HG03280 (cell line): ENCODE measurements at regions not wholly inside any gene's neighbourhood (a gene's known extent, or its start where the extent isn't known, plus 50 kb on each side); places are given as distances from the start of the nearest gene placed in this dataset.
"Not testable (repeated sequence)": the region's sequence is repeated elsewhere in the genome, so short reads cannot be mapped to it uniquely, and the experiment has no call there.

ENCODE experiments used
- ATAC-seq: cut with Tn5 transposase; IDR thresholded peaks from one replicate; pipeline ENCODE4 v1.9.1; 2021; ENCODE audit warnings: mild to moderate bottlenecking, moderate library complexity; ENCODE audit not compliant: unreplicated experiment

DNA sequence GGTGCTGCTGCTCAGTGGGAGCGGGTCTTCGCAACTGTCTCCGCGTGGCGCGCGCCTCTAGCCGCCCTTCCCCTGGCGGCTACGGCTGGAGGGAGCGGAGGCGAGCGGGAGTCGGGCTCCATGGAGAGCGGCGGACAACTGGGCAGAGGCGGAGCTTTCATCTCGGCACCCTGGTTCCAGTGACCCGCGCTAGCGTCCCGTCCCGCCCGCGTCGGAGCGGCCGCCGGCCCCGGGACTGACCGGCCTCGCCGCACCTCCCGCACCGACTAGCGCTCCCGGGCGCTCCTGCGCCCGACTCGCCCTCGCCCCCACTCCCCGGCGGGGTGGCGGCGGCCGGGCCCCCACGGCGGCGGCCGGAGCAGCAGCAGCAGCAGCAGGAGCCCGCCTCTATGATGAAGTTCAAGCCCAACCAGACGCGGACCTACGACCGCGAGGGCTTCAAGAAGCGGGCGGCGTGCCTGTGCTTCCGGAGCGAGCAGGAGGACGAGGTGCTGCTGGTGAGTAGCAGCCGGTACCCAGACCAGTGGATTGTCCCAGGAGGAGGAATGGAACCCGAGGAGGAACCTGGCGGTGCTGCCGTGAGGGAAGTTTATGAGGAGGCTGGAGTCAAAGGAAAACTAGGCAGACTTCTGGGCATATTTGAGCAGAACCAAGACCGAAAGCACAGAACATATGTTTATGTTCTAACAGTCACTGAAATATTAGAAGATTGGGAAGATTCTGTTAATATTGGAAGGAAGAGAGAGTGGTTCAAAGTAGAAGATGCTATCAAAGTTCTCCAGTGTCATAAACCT, 69.2 kb upstream of the NOTCH2NLA start:
- peak; percentile 56 for ATAC-seq

- ATAC-seq, result not testable (repeated sequence)
Measured at GRCh38 chr1:146292940-146293936, 64.4 kb upstream of the NOTCH2NLA start.

DNA sequence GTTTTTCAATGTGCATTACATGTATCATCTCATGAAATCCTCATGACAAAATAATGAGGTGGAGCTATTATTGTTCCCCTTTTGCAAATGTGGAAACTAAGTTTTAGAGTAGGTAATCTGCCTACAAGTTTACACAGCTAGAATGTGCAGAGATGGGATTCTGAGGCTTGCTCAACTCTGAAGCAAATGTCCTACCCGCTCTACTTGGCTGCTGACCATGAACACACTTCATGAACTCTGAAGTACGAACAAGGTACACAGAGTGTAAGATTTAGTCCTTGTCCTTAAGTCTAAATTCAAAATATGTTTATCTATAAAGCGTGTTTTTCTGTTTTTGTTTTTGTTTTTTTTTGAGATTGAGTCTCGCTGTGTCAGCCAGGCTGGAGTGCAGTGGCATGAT, 63.6 kb upstream of the NOTCH2NLA start:
- ATAC-seq, result not testable (repeated sequence)

GRCh38 chr1:146287881-146288280, 59.1 kb upstream of the NOTCH2NLA start:
- ATAC-seq, result not testable (repeated sequence)

GRCh38 chr1:146284760-146285159, 55.9 kb upstream of the NOTCH2NLA start:
- not testable (repeated sequence) for ATAC-seq

- ATAC-seq, result peak; percentile 49
Measured at GRCh38 chr1:146283527-146283880, 54.7 kb upstream of the NOTCH2NLA start.

DNA sequence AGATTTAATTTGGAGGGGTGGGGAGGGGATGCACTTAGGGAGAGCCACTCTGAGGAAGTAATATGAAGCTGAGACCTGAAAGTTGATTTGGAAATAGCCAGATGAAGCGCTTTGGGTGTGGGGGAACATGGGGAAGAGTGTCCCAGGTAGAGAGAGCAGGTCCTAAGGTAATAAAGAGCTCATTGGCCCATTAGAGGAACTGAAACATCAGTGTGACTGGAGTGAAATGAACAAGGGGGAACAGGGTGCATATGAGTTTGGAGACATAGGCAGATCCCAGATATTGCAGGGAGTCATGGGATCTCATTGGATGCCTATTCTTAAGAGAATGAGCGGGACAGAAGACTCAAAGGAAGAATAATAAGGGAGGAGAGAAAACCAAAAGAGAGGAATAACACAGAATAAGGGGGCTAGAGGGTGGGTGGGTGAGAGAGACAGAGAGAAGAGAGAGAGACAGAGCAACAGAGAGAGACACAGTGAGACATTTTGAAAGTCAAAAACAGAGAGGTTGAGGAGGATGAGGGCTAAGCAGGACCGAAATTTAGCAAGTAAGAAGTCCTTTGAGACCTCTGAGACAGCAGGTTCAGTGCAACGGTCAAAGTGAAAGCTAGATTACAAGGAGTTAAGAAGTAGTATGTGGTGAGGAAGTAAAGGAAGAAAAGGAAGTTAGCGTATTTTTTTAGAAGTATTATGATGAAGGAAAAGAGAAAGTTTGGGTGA, 54.1 kb upstream of the NOTCH2NLA start:
- peak; percentile 70 for ATAC-seq

GRCh38 chr1:146281522-146281921, 52.7 kb upstream of the NOTCH2NLA start:
- not testable (repeated sequence) for ATAC-seq

DNA sequence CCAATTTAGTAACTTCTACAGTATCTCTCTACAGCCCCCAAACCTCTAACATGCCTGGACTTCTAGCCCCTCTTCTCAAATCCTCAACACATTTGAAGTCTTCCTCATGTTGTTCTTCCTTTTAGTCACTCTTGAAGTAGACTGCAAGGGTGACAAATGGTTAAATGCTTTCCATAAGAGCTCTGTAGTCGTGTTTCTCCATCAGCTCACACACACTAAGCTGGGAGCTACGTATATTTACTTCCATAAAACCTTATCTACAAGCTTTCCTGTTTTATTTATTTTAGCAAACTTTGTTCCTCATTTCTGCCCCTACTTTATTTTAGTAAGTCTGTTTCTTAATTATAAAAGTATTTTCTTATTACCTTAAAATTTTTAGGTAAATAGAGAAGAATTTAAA, 49.9 kb upstream of the NOTCH2NLA start:
- ATAC-seq, result not testable (repeated sequence)
